GM19025 (cell line): ENCODE measurements at regions not wholly inside any gene's neighbourhood (a gene's known extent, or its start where the extent isn't known, plus 50 kb on each side); places are given as distances from the start of the nearest gene placed in this dataset.

Experiments
- ATAC-seq: cut with Tn5 transposase; IDR thresholded peaks from one replicate; pipeline ENCODE4 v1.9.1; 2021; ENCODE audit warnings: mild to moderate bottlenecking, low read depth, moderate library complexity; ENCODE audit not compliant: unreplicated experiment

DNA sequence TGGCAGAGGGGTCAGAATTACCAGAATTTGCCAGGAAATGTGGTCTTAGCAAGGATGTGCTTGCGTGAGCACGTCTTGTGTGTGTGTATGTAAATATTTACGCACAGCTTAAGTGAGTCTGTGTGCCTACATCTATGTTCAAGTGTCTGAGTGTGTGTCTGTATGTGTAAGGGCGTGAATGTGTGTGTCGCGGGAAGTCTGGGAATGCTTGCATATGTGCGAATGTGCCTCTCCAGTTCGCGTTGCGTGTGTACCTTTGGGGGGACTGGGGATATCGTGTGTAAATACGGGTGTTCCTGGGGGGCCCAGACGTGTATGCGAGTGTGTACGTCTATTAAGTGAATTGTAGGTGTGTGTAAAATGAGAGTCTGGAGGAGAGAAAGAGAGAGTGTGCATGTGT lies 68.6 kb upstream of the POU3F1 start:
- ATAC-seq: no peak

GRCh38 chr1:38114241-38115026 lies 67.8 kb upstream of the POU3F1 start:
- no peak for ATAC-seq

GRCh38 chr1:38113159-38113666 lies 66.6 kb upstream of the POU3F1 start:
- no peak for ATAC-seq

DNA sequence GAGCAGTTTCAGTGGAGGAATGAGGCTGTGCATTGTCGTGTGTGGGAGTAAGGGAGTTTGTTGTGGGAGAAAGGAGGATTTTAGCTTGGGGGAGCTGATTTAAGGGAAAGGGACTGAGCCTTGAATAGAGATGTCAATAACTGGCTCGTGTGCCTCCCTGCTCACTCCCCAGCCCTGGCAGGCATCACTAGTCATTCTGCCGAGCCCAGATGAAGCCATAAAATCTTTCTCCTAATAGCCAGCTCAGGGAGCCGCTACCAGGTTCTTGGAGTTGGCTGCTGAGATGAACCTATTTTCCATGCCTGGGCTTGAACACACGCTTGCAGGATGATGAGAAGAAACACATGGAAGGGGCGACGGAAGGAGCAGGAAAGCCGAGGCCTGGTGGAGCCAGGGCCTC lies 65.0 kb upstream of the POU3F1 start:
- ATAC-seq: no peak

DNA sequence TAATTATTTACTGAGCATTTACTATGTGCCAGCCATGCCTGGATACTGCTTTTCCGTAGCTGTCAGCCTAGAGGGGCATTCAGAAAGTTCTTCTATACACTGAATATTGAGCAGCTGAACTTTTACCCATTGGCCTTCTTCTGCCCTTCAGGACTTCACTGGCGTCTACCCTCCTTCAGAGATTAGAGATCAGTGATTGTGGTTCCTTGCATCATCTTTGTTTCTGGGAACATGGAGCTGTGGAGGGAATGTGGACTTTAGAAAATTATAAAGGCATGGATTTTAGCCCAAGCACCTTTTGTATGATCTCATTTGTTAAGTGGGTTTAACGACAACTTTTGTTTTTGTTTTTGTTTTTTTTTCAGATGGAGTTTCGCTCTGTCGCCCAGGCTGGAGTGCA lies 58.7 kb upstream of the POU3F1 start:
- ATAC-seq: no peak

DNA sequence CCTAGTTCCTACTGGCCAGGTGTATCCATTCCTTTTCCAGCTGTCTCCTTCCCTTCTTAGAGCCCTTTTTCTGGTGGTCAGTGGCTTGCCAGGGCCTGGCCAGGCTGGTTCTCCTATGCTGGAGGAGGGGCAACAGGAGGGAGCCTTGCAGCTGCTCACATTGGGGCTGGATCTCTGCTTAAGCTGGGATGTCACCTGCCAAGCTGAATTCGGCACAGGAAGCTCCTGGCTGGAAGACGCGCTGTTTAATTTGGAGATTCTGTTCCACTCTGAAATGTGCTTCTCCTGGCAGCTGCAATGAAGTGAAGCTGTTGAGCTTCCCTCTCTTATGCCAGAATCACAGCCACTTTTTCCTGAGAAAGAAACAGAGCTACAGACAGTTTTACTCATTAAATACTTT lies 56.0 kb upstream of the POU3F1 start:
- ATAC-seq: no peak

GRCh38 chr1:38101037-38101785 lies 54.6 kb upstream of the POU3F1 start:
- ATAC-seq: no peak

GRCh38 chr1:38098101-38098847 lies 51.7 kb upstream of the POU3F1 start:
- ATAC-seq: no peak

DNA sequence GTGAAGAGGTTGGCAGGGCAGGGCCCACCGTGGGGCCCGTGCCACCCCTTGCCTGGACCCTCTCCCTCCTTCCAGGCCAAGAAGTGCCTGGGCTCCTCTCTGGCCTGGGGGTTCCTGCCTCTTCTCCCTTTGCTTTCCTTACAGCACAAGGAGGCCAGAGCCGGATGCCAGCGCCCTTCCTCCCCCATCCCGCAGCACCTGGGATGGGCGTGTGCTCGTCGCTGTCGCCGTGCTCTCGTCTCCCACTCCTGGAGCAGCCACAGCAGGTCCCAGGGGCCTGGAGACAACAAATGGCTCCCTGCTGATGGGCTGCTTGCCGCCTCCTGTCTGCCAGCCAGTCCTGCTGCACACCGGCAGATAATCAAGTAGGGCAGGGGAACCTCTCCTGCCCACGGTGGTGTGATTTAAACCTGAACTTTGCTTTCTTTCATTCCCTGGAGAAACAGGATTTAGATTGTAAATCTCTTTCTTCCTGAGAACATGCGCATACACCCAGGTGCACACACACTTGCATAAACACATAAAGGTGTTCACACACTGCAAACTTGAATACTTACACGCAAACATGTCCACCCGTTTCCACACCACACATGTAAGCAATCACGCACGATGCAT lies 50.8 kb upstream of the POU3F1 start:
- ATAC-seq: no peak
